GM13977 (cell line): ENCODE measurements at regions not wholly inside any gene's neighbourhood (a gene's known extent, or its start where the extent isn't known, plus 50 kb on each side); places are given as distances from the start of the nearest gene placed in this dataset.
"Not testable (repeated sequence)": the region's sequence is repeated elsewhere in the genome, so short reads cannot be mapped to it uniquely, and the experiment has no call there.

Experiments
- DNase-seq: peaks from one replicate; pipeline ENCODE4 v3.0.0; 2012; ENCODE audit warnings: low spot score
- in situ Hi-C: fragments of 300-500 bp; cut with MboI; formaldehyde crosslinking; loops from one replicate; pipeline ENCODE4 v1.12.0; 2022; ENCODE audit warnings: low sequenced_read_pairs, low pct_unique_long_range_greater_than_20kb, mixed read lengths, inconsistent platforms; ENCODE audit not compliant: unreplicated experiment
- TF ChIP-seq, protein P1 (sequence below): IDR thresholded peaks from 2 replicates; pipeline ENCODE4 v1.5.1; 2012; ENCODE audit warnings: mild to moderate bottlenecking, control low read depth; ENCODE audit not compliant: insufficient read depth; ENCODE audit errors: extremely low read depth, missing control alignments

DNA sequence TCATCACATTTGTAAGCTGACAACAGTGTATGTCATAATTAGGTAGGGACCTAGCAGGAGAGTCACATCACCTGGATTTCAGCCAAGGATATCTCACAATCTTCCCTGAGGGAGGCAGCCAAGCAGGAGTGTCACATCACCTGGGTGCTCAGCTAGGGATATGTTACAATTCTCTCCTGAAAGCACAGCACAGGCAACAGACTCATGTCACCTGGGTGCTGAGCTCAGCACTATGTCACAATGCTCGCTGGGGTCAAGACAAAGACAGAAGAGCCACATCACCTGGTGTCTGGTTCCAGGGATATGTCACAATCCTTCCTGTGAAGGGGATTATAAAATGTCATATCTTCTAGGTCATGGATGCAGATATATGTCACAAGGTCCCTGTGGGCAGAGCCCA, 123.7 kb downstream of the ZNF675 start:
- DNase-seq: no peak

DNA sequence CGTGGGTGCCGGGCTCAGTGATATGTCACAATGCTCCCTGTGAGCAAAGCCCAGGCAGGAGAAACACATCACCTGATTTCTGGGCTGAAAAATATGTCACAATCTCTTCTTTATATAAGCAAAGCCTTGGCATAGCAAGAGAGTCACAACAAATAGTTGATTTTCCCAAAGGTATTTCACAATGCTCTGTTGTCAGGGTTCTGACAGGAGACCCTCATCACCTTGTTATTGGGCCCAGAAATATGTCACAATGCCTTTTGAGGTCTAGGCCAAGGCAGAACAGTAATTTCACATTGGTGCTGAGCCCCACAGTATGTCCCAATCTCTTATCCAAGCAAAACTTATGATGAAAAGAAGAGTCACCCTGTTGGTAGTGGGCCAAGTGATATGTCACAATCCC, 125.7 kb downstream of the ZNF675 start:
- in situ Hi-C loops: no loop called here
- no peak for DNase-seq
- TF ChIP-seq, protein P1, sequence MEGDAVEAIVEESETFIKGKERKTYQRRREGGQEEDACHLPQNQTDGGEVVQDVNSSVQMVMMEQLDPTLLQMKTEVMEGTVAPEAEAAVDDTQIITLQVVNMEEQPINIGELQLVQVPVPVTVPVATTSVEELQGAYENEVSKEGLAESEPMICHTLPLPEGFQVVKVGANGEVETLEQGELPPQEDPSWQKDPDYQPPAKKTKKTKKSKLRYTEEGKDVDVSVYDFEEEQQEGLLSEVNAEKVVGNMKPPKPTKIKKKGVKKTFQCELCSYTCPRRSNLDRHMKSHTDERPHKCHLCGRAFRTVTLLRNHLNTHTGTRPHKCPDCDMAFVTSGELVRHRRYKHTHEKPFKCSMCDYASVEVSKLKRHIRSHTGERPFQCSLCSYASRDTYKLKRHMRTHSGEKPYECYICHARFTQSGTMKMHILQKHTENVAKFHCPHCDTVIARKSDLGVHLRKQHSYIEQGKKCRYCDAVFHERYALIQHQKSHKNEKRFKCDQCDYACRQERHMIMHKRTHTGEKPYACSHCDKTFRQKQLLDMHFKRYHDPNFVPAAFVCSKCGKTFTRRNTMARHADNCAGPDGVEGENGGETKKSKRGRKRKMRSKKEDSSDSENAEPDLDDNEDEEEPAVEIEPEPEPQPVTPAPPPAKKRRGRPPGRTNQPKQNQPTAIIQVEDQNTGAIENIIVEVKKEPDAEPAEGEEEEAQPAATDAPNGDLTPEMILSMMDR: no peak

More for the DNA sequence above, 123.7 kb downstream of the ZNF675 start:
- TF ChIP-seq, protein P1: no peak
- in situ Hi-C loops: no loop called here

DNA sequence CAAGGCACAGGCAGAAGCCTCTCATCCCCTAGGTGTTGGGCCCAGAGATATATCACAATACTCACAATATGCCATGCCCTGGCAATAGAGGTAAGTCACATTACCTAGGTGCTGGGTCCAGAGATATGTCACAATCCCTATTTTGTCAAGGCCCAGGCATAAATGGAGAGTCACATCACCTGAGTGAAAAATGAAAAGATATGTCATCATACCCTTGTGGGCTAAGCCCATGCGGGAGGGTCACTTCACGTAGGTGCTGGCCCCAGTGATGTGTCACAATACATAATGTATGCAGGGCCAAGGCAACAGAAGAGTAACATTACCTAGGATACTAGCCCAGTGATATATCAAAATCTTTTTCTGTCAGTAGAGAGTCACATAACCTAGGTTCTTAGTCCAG, 127.0 kb downstream of the ZNF675 start:
- in situ Hi-C loops: no loop called here
- TF ChIP-seq, protein P1: no peak
- DNase-seq: no peak

DNA sequence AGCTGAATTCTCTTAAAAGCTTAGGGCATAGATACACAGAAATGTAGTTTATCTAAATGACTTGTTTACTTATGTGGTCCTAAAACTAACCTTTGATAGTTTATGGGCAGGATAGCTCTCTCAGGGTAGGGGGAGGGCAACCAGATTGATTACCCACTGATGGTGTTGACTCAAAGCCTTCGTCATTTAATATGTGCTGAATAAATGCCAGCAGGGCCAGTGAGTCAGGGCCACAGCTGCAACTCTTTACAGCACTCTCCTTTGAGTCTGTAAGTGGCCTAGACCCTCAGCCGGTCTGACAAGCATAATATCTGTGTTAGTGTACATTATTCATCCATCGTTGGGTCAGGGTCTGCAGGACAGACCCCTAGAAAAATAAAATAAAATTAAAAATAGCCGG, 128.5 kb downstream of the ZNF675 start:
- TF ChIP-seq, protein P1: no peak
- in situ Hi-C loops: no loop called here
- no peak for DNase-seq

DNA sequence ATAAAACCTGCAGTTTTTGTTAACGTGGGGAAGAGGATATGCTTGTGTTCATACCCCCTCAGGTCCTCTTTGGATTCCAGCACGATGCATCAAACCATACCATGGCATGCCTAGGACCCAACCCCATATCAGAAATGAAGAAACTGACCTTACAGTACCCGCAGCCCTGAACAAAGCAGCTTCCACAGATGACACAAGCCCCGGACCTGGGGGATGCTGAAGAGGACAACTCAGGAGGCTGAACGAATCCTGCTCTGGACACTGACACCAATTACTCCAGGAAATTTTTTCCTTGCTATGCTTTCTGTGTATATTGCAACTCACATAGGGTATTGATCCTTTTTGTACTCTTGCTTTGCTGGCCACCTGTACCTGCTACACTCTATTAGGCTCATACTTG, 129.6 kb downstream of the ZNF675 start:
- in situ Hi-C loops: no loop called here
- no peak for DNase-seq
- TF ChIP-seq, protein P1: no peak

DNA sequence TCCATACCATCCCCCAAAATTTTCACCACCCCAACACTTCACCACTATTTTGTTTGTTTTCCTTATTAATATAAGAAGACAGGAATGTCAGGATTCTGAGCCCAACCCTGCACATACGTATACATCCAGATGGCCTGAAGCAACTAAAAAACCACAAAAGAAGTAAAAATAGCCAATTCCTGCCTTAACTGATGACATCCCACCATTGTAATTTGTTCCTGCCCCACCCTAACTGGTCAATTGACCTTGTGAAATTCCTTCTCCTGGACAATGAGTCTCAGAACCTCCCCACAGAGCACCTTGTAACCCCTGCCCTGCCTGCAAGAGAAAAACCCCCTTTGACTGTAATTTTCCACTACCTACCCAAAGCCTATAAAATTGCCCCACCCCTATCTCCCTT, 132.5 kb downstream of the ZNF675 start:
- in situ Hi-C loops: no loop called here
- no peak for DNase-seq
- TF ChIP-seq, protein P1: no peak

DNA sequence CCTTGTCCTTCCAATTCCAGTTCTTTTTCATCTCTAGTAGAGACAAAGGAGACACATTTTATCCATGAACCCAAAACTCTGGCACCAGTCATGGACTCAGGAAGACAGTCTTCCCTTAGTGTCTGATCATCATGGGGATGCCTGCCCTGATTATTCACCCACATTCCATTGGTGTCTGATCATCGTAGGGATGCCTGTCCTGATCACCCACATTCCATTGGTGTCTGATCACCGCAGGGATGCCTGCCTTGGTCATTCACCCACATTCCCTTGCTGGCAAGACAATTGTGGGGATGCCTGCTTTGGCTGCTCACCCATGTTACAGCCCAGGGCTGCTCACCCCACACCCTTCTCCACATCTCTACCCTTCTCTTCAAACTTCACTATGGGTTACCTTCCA, 136.9 kb downstream of the ZNF675 start:
- in situ Hi-C loops, DNase-seq: not testable (repeated sequence)
